NCI-H1436 (cell line): ENCODE measurements at regions not wholly inside any gene's neighbourhood (a gene's known extent, or its start where the extent isn't known, plus 50 kb on each side); places are given as distances from the start of the nearest gene placed in this dataset.
"Not testable (repeated sequence)": the region's sequence is repeated elsewhere in the genome, so short reads cannot be mapped to it uniquely, and the experiment has no call there.

ENCODE experiments used
- DNase-seq: peaks from one replicate; lab custom pipeline; 2025; lab: John Stamatoyannopoulos, UW

DNA sequence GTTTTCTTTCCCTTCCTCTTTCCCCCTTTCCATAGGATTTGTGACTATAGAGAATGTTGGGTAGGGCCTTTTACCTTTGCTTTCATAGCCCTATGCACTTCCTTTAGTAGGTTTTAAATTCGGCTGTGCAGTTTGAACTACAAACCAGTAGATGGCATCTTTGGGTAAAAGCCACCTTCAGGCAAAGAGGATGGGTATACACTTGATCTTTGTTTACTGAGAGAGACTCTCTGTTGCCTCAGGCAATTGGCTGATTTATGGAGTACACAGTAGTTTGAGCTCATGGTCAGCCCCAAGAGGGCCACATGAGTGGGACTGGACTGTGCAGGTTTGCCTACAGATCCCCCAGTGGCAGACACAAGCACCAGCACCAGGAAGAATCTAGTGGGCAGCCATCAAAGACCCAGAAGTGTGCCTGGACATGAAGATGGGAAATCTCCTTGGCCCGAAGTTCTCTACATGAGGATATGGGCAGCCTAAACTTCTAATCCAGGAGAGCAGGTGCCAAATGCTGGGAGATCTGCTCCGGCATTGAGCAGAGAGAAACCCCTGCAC is 1304.3 kb upstream of the DDX18 start:
- DNase-seq: peak; percentile 51

DNA sequence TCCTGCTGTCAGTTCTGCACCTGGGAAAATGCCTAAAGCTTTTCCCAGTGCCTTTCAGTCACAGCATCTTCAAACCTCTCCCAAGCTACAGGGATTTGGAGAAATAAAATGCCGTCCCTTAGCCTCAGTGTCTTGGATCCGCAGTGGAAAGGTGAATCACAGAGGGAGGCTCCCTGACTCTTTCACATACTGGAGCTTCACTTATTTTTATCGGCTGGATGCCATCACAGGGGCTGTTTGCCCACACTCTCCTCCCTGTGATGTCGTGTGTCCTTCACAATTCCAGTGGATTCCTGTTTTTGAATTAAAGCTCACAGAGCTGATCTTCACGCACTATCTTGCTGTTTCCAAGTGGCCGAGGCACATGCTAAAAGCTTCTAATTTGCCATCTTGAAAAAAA is 1303.1 kb upstream of the DDX18 start:
- DNase-seq: no peak

DNA sequence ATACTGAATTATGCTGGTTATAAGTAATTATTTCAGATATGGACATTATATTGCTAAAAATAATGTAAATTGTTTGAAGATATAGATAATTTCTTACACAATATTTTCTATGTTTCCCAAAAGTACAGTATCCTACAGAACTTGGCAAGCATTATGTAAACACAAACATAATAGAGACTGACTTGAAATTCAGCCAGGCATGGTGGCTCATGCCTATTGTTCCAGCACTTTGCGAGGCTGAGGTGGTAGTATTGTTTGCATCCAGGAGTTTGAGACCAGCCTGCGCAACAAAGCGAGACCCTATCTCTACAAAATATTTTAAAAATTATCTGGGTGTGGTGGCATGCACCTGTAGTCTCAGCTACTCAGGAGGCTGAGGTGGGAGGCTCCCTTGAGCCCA is 1300.5 kb upstream of the DDX18 start:
- DNase-seq: no peak

DNA sequence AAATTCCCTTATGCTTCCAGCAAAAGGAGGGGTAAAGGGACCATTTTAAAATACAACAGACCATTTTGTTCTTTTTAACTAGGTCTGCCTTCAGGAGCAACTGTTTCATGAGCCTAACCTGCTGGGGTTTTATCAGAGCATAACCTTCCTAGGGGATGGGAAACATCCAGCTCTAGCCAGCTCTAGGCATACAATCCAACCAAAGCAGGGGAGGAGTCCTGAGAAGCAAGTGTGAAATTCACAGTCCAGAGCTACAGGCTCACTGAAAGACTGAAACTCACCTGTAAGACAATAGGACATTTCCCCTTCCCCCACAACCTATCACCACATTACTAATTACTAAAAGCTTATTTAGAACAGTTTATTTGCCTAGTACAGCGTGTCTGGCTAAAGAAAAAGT is 1296.6 kb upstream of the DDX18 start:
- no peak for DNase-seq

GRCh38 chr2:116537811-116538210 is 1276.7 kb upstream of the DDX18 start:
- no peak for DNase-seq

DNA sequence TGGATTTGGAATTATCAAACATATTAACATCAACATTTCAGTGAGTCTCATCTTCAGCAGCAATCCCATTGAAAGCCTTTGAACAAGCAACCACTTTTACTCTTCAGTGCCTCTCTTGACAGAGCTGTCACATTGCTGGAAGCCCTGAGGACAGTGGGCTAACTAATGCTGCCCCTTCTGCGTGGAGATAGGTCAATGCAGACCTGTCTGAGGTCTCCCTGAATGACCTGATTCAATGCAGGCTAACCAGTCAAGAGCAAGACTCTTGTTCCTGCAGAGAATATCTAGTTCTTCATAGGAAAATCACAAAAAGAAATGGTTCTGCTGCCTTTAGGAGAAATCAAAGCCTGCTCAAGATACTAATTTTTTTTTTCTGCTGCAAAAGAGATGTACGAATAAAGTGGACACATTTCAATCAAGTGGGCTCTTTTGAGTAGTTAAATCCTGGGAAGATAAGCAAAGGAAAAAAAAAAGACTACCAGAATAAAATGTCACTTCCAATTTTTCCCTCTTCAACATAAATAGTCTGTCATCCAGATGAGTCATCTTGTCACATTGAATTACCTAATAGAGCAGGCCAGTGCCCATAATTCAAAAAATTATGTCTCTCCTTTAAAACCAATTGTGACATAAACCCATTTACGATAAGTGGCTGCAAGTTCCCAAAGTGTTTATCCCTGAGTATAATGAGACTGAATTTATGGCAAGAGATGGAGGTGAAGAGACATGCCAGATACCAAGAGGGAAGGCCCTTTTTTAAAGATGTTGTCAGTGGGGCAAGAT is 1269.0 kb upstream of the DDX18 start:
- DNase-seq: peak; percentile 20

DNA sequence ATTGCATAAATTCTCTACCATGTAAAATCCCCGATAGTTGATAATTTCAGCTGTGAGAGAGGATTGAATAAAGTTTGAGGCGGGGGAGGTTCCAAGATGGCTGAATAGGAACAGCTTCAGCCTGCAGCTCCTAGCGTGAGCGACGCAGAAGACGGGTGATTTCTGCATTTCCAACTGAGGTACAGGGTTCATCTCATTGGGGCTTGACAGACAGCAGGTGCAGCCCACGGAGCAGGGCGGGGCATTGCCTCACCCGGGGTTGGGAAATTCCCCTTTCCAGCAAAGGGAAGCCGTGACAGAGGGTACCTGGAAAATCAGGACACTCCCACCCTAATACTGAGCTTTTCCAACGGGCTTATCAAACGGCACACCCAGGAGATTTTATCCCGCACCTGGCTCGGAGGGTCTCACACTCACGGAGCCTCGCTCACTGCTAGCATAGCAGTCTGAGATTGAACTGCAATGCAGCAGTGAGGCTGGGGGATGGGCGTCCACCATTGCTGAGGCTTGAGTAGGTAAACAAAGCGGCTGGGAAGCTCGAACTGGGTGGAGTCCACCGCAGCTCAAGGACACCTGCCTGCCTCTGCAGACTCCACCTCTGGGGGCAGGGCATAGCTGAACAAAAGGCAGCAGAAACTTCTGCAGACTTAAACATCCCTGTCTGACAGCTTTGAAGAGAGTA is 1261.6 kb upstream of the DDX18 start:
- not testable (repeated sequence) for DNase-seq

DNA sequence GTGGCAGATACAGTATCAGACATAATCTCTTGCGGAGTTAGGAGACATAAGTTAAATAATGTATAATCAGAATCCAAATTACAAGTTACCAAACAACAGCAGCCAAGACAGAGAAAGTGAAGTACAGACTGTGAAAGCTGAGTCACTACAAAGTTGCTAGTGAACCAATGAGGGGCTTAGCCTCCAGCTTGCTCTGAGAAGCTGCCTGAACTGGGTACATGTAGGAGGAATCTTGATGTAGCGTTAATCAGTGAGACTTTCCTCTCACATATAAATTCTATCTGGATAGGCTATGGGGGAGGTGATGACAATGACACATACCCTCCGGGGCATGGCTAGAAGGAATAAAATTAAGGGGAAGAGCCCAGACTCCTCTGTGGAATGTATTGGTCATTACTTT is 1234.3 kb upstream of the DDX18 start:
- DNase-seq: no peak

DNA sequence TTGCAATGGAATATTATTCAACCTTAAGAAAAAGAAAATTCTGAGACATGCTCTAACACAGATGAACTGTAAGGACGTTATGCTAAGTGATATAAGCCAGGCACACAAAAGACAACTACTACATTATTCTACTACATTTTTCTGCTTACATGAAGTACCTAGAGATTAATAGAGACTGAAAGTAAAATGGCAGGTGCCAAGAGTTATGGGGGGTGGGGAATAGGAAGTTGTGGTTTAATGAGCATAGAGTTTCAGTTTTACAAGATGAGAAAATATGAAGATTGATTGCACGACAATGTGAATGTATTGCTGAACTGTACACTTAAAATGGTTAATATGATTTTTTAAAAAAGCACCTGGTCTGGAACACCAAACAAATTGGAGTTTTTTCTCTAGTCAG is 1231.6 kb upstream of the DDX18 start:
- DNase-seq: no peak

DNA sequence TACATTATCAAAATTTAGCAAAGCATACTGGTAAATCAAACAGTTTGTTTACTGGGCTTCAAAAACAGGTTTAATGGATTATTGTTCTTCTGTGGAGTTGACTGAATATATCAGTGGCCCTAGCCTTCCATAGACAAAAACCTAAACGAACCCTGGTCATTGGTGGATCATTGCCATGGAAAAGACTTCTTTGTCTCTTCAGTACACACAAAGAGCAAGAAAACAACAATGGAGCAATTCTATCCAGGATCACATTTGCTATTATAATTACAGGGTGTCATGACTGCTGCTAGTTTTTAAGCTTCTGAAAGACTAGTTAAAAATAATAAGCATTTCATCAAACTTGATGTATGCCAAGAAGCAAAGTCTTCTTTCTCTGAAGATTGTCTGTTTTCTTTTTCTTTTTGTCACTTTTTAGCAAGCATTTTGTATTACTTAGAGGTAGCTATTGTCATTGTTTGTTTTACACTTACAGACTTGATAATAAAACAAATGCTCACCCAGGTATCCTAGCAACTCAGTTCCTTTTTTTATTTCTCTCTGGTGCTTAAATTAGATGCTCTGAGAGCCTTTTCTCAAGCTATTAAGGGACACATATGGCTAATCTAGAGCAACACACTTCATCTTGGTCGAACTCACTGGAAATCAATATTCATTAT is 1228.7 kb upstream of the DDX18 start:
- DNase-seq: peak; percentile 77

DNA sequence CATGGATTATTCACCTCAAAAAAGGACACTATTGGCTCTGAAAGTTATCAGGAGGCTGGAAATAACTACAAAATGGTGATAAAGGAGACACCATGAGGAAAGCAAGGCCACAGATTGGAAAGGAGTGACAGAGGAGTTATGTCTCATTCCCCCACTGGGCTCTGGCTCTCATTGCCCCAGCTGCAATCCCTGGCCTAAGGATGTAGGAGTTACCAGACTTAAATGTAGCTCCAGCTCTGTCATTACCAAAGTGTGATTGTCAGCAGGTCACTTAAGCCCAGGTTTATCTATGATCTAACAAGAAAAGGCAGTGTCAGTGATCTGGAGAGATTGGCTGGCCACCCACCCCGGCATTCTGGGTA is 1228.2 kb upstream of the DDX18 start:
- DNase-seq: no peak
